PC-9 (cell line): ENCODE measurements at regions not wholly inside any gene's neighbourhood (a gene's known extent, or its start where the extent isn't known, plus 50 kb on each side); places are given as distances from the start of the nearest gene placed in this dataset.

ENCODE experiments used
- BruUV-seq: library from RNA; stranded (reverse); fragments of 400-500 nt; replicated peaks from 2 replicates; lab custom pipeline; 2021; lab: Mats Ljungman, UMichigan
- CTCF ChIA-PET: fragments of 300-600 bp; sonication (Branson Sonifier 250); formaldehyde crosslinking; loops from one replicate; lab custom pipeline; 2022; ENCODE audit warnings: antibody characterized with exemption; lab: Charles Lee
- POLR2A ChIA-PET: fragments of 300-600 bp; sonication (Branson Sonifier 250); formaldehyde crosslinking; loops from one replicate; lab custom pipeline; 2022; ENCODE audit warnings: antibody characterized with exemption; ENCODE audit not compliant: unreplicated experiment; lab: Charles Lee
- DNase-seq, 2 experiments: peaks; one replicate each; pipeline versions ENCODE4 v3.0.0 to v3.0.0-alpha.2; 2015 to 2022; ENCODE audit warnings: mixed read lengths in 1 of 2
- H2AFZ ChIP-seq: fragments of 200-600 bp; sonication (generic); 2 replicates; pipeline ENCODE4 v1.8.1; 2017; ENCODE audit warnings: antibody characterized with exemption
- H3F3A ChIP-seq: fragments of 200-600 bp; sonication (generic); 2 replicates; pipeline ENCODE4 v1.8.1; 2017; ENCODE audit warnings: antibody characterized with exemption, mild to moderate bottlenecking, low read depth; ENCODE audit not compliant: insufficient read depth
- H3K27ac ChIP-seq: fragments of 200-600 bp; sonication (generic); 2 replicates; pipeline ENCODE4 v1.6.1; 2016; ENCODE audit warnings: mixed run types
- H3K27me3 ChIP-seq: fragments of 200-600 bp; sonication (generic); 2 replicates; pipeline ENCODE4 v1.6.1; 2016; ENCODE audit warnings: low read depth, mixed run types; ENCODE audit not compliant: insufficient read depth
- H3K36me3 ChIP-seq: fragments of 200-600 bp; sonication (generic); 2 replicates; pipeline ENCODE4 v1.6.1; 2016; ENCODE audit warnings: low read depth, mixed run types
- H3K4me1 ChIP-seq: fragments of 200-600 bp; sonication (generic); replicated peaks from 2 replicates; pipeline ENCODE4 v1.6.1; 2016; ENCODE audit warnings: mixed run types; ENCODE audit not compliant: insufficient read depth
- H3K4me2 ChIP-seq: fragments of 200-600 bp; sonication (generic); 2 replicates; pipeline ENCODE4 v1.6.1; 2017; ENCODE audit warnings: mixed run types
- H3K4me3 ChIP-seq: fragments of 200-600 bp; sonication (generic); 2 replicates; pipeline ENCODE4 v1.6.1; 2016; ENCODE audit warnings: mixed run types
- H3K79me2 ChIP-seq: fragments of 200-600 bp; sonication (generic); 2 replicates; pipeline ENCODE4 v1.6.1; 2017; ENCODE audit warnings: low read depth, mixed run types
- H3K9me2 ChIP-seq: fragments of 200-600 bp; sonication (generic); 2 replicates; pipeline ENCODE4 v1.8.1; 2017; ENCODE audit warnings: mild to moderate bottlenecking; ENCODE audit not compliant: insufficient read depth
- H3K9me3 ChIP-seq: fragments of 200-600 bp; sonication (generic); 2 replicates; pipeline ENCODE4 v1.8.1; 2016; ENCODE audit warnings: low read depth; ENCODE audit not compliant: insufficient read depth
- H4K20me1 ChIP-seq: fragments of 200-600 bp; sonication (generic); 2 replicates; pipeline ENCODE4 v1.8.1; 2017; ENCODE audit not compliant: insufficient read depth
- CTCF ChIP-seq: fragments of 200-600 bp; sonication (generic); conservative IDR thresholded peaks from 2 replicates; pipeline ENCODE4 v1.6.1; 2017; ENCODE audit warnings: mixed run types, antibody characterized with exemption, mild to moderate bottlenecking, moderate library complexity
- EZH2 ChIP-seq: fragments of 200-600 bp; sonication (generic); IDR thresholded peaks from 2 replicates; pipeline ENCODE4 v1.8.0; 2017; ENCODE audit warnings: antibody characterized with exemption, low read depth
- intact Hi-C: fragments of 100-400 bp; cut with micrococcal nuclease; formaldehyde crosslinking; loops from one replicate; pipeline ENCODE4 v1.10.0; 2022; ENCODE audit not compliant: unreplicated experiment

DNA sequence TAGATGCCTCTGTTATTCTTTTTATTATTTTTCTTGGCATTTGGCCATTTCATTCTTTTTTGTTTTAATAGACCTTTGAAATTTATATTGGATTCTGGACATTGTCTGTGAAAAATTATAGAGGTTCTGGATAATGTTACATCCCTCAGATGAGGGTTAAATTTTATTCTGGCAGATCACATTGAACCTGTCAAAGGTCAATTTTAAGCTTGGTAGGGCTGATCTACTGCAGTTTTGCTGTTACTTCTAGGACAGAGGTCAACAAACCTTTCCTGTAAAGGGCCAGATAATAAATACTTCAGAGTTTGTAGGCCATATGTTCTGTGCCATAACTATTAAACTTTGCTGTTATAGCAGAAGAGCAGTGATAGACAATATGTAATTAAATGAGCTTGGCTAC is 318.9 kb upstream of the DPPA4 start:
- Histone ChIP-seq H3K9me2 (no peaks in the 10 kb centered on the region; the same call in 1 of the 2 replicates), H3K9me3 (no peaks in the 10 kb centered on the region), H3K27ac (no peak overlapping the region), H3K36me3 (no peaks in the 10 kb centered on the region), H3K4me1 (no peaks in the 10 kb centered on the region), H3K4me2 (no peak overlapping the region), H3K27me3 (no peaks in the 10 kb centered on the region), H3K4me3 (no peak overlapping the region), H2AFZ (no peak overlapping the region), H4K20me1 (no peaks in the 10 kb centered on the region), H3K79me2 (no peaks in the 10 kb centered on the region), H3F3A (no peaks in the 10 kb centered on the region)
- ChIA-PET POLR2A (interaction anchor here (0.6 kb wide), 1 partner anchor 10 kb away, joined by 3 read pairs; no protein-coding TSS in a partner anchor), CTCF (no interaction called here)
- no peak for DNase-seq
- no TSS peak for BruUV-seq
- intact Hi-C loops, result no loop called here
- TF ChIP-seq EZH2 (no peak), CTCF (no peak)

- Histone ChIP-seq H3K9me2 (no peaks in the 10 kb centered on the region), H3K4me1 (no peaks in the 10 kb centered on the region), H3K27me3 (no peaks in the 10 kb centered on the region), H3K9me3 (no peaks in the 10 kb centered on the region), H3K4me2 (no peak overlapping the region), H2AFZ (no peak overlapping the region), H3K27ac (no peak overlapping the region), H3F3A (no peaks in the 10 kb centered on the region), H4K20me1 (no peaks in the 10 kb centered on the region), H3K4me3 (no peak overlapping the region), H3K36me3 (no peaks in the 10 kb centered on the region), H3K79me2 (no peaks in the 10 kb centered on the region)
- intact Hi-C loops, result no loop called here
- TF ChIP-seq CTCF, result no peak
- no peak for TF ChIP-seq EZH2
- BruUV-seq, result no TSS peak
- POLR2A ChIA-PET, result no interaction called here
- DNase-seq, result no peak
- CTCF ChIA-PET, result no interaction called here
Measured at GRCh38 chr3:109678600-109678999, 341.3 kb upstream of the DPPA4 start.

- Histone ChIP-seq H3K36me3 (no peaks in the 10 kb centered on the region), H2AFZ (no peak overlapping the region), H3F3A (no peaks in the 10 kb centered on the region; the same call in 1 of the 2 replicates), H3K4me2 (no peak overlapping the region), H3K9me2 (no peaks in the 10 kb centered on the region), H3K79me2 (no peaks in the 10 kb centered on the region), H3K9me3 (no peaks in the 10 kb centered on the region), H3K27ac (no peak overlapping the region), H3K4me3 (no peak overlapping the region), H4K20me1 (no peaks in the 10 kb centered on the region), H3K27me3 (no peaks in the 10 kb centered on the region), H3K4me1 (0 out of 2 replicates have a peak, but pooled peaks cover under 1% of the 10 kb centered on the region)
- POLR2A ChIA-PET, result no interaction called here
- BruUV-seq, result no TSS peak
- intact Hi-C loops, result no loop called here
- TF ChIP-seq EZH2 (no peak), CTCF (no peak)
- CTCF ChIA-PET, result interaction anchor here (0.6 kb wide), 1 partner anchor 1401 kb away, joined by 10 read pairs; no protein-coding TSS in a partner anchor
- no peak for DNase-seq
Measured at GRCh38 chr3:109679664-109680063, 342.3 kb upstream of the DPPA4 start.
